Mesodermal cell (in vitro differentiated cells): ENCODE measurements at regions not wholly inside any gene's neighbourhood (a gene's known extent, or its start where the extent isn't known, plus 50 kb on each side); places are given as distances from the start of the nearest gene placed in this dataset.

Experiments used
- H3K27ac ChIP-seq: 2 replicates; pipeline ENCODE4 v1.7.0; 2013; ENCODE audit warnings: mild to moderate bottlenecking, low read depth, low read length, moderate library complexity; ENCODE audit not compliant: severe bottlenecking
- H3K36me3 ChIP-seq: 2 replicates; pipeline ENCODE4 v1.7.1; 2013; ENCODE audit warnings: mild to moderate bottlenecking, low read length, moderate library complexity; ENCODE audit not compliant: control insufficient read depth, insufficient read depth
- H3K4me1 ChIP-seq: one replicate; pipeline ENCODE4 v1.7.1; 2013; ENCODE audit warnings: mild to moderate bottlenecking, low read length; ENCODE audit not compliant: insufficient read depth, control insufficient read depth, poor library complexity, severe bottlenecking
- H3K4me3 ChIP-seq: 2 replicates; pipeline ENCODE4 v1.7.0; 2013; ENCODE audit warnings: low read length, control low read depth, mild to moderate bottlenecking; ENCODE audit not compliant: insufficient read depth, poor library complexity, severe bottlenecking; ENCODE audit errors: extremely low read depth
- H3K9me3 ChIP-seq: 2 replicates; pipeline ENCODE4 v1.7.1; 2013; ENCODE audit warnings: mild to moderate bottlenecking, low read length, moderate library complexity; ENCODE audit not compliant: control insufficient read depth
- WGBS, 2 experiments: methylation state at CpG; one replicate each; pipeline ENCODE4 v1.1.5; 2013; ENCODE audit warnings: missing lambda C conversion rate in 2 of 2; ENCODE audit not compliant: insufficient coverage in 2 of 2; 5-methylcytosine and 5-hydroxymethylcytosine counted together

GRCh38 chr7:81503771-81504170, 266.1 kb downstream of the HGF start:
- Histone ChIP-seq H3K9me3 (no peaks in the 10 kb centered on the region), H3K36me3 (no peaks in the 10 kb centered on the region), H3K4me1 (no peaks in the 10 kb centered on the region), H3K27ac (no peak overlapping the region), H3K4me3 (no peak overlapping the region)

- Histone ChIP-seq H3K4me3 (no peak overlapping the region), H3K9me3 (no peaks in the 10 kb centered on the region), H3K36me3 (no peaks in the 10 kb centered on the region), H3K27ac (no peak overlapping the region), H3K4me1 (no peaks in the 10 kb centered on the region)
- WGBS, 2 experiments: 80 to 100% methylated on average over 1 of the region's 4 CpGs
These were observed 266.5 kb downstream of the HGF start for GRCh38 chr7:81503336-81503735.

- H3K4me1 ChIP-seq: no peaks in the 10 kb centered on the region
- WGBS, 2 experiments: no CpG with 5 or more reads among the region's 2 CpGs
- H3K9me3 ChIP-seq: no peaks in the 10 kb centered on the region
- no peak overlapping the region for H3K27ac ChIP-seq
- no peaks in the 10 kb centered on the region for H3K36me3 ChIP-seq
- no peak overlapping the region for H3K4me3 ChIP-seq
These were observed 268.6 kb downstream of the HGF start for GRCh38 chr7:81501220-81501619.

- WGBS, 2 experiments: 85 to 88% methylated on average over 5 of the region's 8 CpGs
- H3K36me3 ChIP-seq: no peaks in the 10 kb centered on the region
- no peak overlapping the region for H3K4me3 ChIP-seq
- H3K9me3 ChIP-seq: no peaks in the 10 kb centered on the region
- no peak overlapping the region for H3K27ac ChIP-seq
- H3K4me1 ChIP-seq: no peaks in the 10 kb centered on the region
These were observed 269.2 kb downstream of the HGF start for GRCh38 chr7:81500631-81501030.

- no peak overlapping the region for H3K4me3 ChIP-seq
- no peak overlapping the region for H3K27ac ChIP-seq
- no peaks in the 10 kb centered on the region for H3K36me3 ChIP-seq
- no peaks in the 10 kb centered on the region for H3K9me3 ChIP-seq
- H3K4me1 ChIP-seq: no peaks in the 10 kb centered on the region
- WGBS, 2 experiments: 70 to 80% methylated on average over 1 to 2 of the region's 4 CpGs
These were observed 270.4 kb downstream of the HGF start for GRCh38 chr7:81499262-81500116.

- WGBS, 2 experiments: no CpG with 5 or more reads among the region's 1 CpG
- Histone ChIP-seq H3K4me1 (no peaks in the 10 kb centered on the region), H3K9me3 (no peaks in the 10 kb centered on the region), H3K36me3 (no peaks in the 10 kb centered on the region), H3K27ac (no peak overlapping the region), H3K4me3 (no peak overlapping the region)
These were observed 271.7 kb downstream of the HGF start for GRCh38 chr7:81498176-81498575.

GRCh38 chr7:81492910-81493309, 276.9 kb downstream of the HGF start:
- Histone ChIP-seq H3K36me3 (no peaks in the 10 kb centered on the region), H3K27ac (no peak overlapping the region), H3K9me3 (no peaks in the 10 kb centered on the region), H3K4me1 (no peaks in the 10 kb centered on the region), H3K4me3 (no peak overlapping the region)
- WGBS, 2 experiments: no CpG with 5 or more reads among the region's 1 CpG

- WGBS, 2 experiments: 82 to 89% methylated on average over 1 of the region's 1 CpG
These were observed 277.6 kb downstream of the HGF start for GRCh38 chr7:81492240-81492639.

GRCh38 chr7:81491573-81491972, 278.3 kb downstream of the HGF start:
- H3K9me3 ChIP-seq: no peaks in the 10 kb centered on the region
- WGBS, 2 experiments: 95 to 100% methylated on average over 2 of the region's 3 CpGs
- no peaks in the 10 kb centered on the region for H3K36me3 ChIP-seq
- H3K4me3 ChIP-seq: no peak overlapping the region
- H3K4me1 ChIP-seq: no peaks in the 10 kb centered on the region
- no peak overlapping the region for H3K27ac ChIP-seq

More at GRCh38 chr7:81492240-81492639, 277.6 kb downstream of the HGF start:
- H3K36me3 ChIP-seq: no peaks in the 10 kb centered on the region
- no peak overlapping the region for H3K27ac ChIP-seq
- no peaks in the 10 kb centered on the region for H3K9me3 ChIP-seq
- H3K4me3 ChIP-seq: no peak overlapping the region
- H3K4me1 ChIP-seq: no peaks in the 10 kb centered on the region

- H3K9me3 ChIP-seq: no peaks in the 10 kb centered on the region
- H3K4me3 ChIP-seq: no peak overlapping the region
- peaks cover 3% of the 10 kb centered on the region for H3K4me1 ChIP-seq
- no peak overlapping the region for H3K27ac ChIP-seq
- 80 to 100% methylated on average over 1 to 2 of the region's 2 CpGs for WGBS, 2 experiments
- H3K36me3 ChIP-seq: no peaks in the 10 kb centered on the region
These were observed 281.6 kb downstream of the HGF start for GRCh38 chr7:81488210-81488609.

GRCh38 chr7:81487516-81487915, 282.3 kb downstream of the HGF start:
- Histone ChIP-seq H3K4me1 (peaks cover 3% of the 10 kb centered on the region), H3K36me3 (no peaks in the 10 kb centered on the region), H3K9me3 (no peaks in the 10 kb centered on the region), H3K27ac (no peak overlapping the region), H3K4me3 (no peak overlapping the region)
- 84 to 86% methylated on average over 4 to 5 of the region's 6 CpGs for WGBS, 2 experiments
